ENCODE measurements at regions not wholly inside any gene's neighbourhood (a gene's known extent, or its start where the extent isn't known, plus 50 kb on each side); places are given as distances from the start of the nearest gene placed in this dataset.

DNA sequence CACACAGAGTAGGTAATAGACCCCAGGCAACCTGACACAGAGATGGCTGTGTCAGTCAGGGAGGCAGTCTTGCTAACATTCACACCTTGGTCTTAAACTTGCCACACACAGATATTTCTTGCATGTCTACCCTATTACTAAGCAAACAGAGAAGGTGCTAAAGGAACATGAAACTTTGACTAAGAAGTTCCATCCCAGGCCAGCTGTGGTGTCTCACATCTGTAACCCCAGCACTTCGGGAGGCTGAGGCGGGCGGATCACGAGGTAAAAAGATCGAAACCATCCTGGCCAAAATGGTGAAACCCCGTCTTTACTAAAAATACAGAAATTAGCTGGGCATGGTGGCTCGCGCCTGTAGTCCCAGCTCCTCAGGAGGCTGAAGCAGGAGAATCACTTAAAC lies 222.4 kb upstream of the JARID2 start:
- TF ChIP-seq POLR2A (IDR thresholded peaks at IDR 0.05), result no peak
- TF ChIP-seq, protein P1, sequence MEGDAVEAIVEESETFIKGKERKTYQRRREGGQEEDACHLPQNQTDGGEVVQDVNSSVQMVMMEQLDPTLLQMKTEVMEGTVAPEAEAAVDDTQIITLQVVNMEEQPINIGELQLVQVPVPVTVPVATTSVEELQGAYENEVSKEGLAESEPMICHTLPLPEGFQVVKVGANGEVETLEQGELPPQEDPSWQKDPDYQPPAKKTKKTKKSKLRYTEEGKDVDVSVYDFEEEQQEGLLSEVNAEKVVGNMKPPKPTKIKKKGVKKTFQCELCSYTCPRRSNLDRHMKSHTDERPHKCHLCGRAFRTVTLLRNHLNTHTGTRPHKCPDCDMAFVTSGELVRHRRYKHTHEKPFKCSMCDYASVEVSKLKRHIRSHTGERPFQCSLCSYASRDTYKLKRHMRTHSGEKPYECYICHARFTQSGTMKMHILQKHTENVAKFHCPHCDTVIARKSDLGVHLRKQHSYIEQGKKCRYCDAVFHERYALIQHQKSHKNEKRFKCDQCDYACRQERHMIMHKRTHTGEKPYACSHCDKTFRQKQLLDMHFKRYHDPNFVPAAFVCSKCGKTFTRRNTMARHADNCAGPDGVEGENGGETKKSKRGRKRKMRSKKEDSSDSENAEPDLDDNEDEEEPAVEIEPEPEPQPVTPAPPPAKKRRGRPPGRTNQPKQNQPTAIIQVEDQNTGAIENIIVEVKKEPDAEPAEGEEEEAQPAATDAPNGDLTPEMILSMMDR (IDR thresholded peaks at IDR 0.05 in 4 of 5, conservative IDR thresholded peaks at IDR 0.05 in 1 of 5), result no peak
